ENCODE measurements at regions not wholly inside any gene's neighbourhood (a gene's known extent, or its start where the extent isn't known, plus 50 kb on each side); places are given as distances from the start of the nearest gene placed in this dataset.

DNA sequence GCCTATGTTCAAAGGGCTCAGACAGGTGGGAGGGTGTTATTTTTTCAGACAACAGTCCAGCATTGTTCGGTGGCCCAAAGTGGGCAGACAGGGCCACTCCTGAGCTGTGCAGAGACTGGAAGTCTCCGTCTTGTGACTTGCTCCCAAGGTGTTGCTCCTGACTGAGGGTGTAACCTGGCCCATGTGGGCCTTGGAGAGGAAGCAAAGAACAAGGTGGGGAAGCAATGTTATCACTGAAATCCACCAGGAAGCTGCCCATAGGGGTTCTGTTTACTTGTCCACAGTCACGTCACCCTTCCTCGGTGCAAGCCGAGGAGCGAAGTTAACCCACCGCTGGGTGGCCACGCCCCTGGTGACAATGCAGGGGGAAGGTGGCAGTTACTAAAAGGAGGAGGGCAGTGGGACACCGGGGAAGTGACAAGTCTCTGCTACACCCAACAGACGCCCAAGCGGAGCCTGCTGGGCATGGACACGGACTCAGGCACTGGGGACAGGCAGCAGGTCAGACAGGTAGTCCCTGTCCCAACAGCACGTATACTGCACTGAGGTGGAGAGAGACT lies 311.6 kb upstream of the MKI67 start:
- no peaks in the 10 kb centered on the region for H3K4me1 ChIP-seq (ENCODE audit: control insufficient read depth, insufficient read depth, low read length, poor library complexity, severe bottlenecking)

DNA sequence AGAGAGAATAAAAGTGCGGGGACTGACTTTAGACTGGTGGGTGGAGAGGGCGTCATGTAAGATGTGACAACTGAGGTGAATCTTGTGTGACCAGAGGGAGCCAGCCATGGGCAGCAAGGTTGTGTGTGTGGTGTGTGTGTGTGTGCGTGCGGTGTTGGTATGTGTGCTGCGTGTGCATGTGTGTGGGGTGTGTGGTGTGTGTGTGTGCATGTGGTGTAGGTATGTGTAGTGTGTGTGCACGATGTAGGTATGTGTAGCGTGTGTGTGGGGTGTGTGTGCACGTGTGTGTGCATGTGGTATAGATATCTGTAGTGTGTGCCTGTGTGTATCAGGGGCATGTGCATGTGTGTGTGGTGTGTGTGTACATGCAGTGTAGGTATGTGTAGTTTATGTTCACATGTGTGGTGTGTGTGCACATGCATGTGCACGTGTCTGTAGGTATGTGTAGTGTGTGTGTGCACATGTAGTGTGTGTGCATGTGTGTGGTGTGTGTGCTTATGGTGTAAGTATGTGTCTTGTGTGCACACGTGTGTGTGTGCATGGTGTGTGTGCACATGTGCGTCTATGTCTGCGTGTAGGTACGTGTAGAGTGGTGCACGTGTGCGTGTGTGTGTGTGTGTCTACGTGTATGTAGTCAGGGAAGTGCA lies 312.3 kb upstream of the MKI67 start:
- Histone ChIP-seq H3K27ac (ENCODE audit: insufficient read depth, low read length, poor library complexity, severe bottlenecking) (no peak overlapping the region), H3K4me3 (ENCODE audit: insufficient read depth, low read depth, low read length, poor library complexity, severe bottlenecking) (no peak overlapping the region), H3K36me3 (ENCODE audit: control insufficient read depth, insufficient read depth, low read length) (no peaks in the 10 kb centered on the region), H3K9me3 (ENCODE audit: control insufficient read depth, low read length) (no peaks in the 10 kb centered on the region), H3K27me3 (replicated peaks; ENCODE audit: control insufficient read depth, insufficient read depth, low read length, poor library complexity, severe bottlenecking) (no peaks in the 10 kb centered on the region), H3K4me1 (ENCODE audit: control insufficient read depth, insufficient read depth, low read length, poor library complexity, severe bottlenecking) (no peaks in the 10 kb centered on the region)
- no peak for DNase-seq

More for the DNA sequence above, 311.6 kb upstream of the MKI67 start:
- H3K27me3 ChIP-seq (replicated peaks; ENCODE audit: control insufficient read depth, insufficient read depth, low read length, poor library complexity, severe bottlenecking), result no peaks in the 10 kb centered on the region
- H3K27ac ChIP-seq (ENCODE audit: insufficient read depth, low read length, poor library complexity, severe bottlenecking), result no peak overlapping the region
- no peaks in the 10 kb centered on the region for H3K9me3 ChIP-seq (ENCODE audit: control insufficient read depth, low read length)
- no peak overlapping the region for H3K4me3 ChIP-seq (ENCODE audit: insufficient read depth, low read depth, low read length, poor library complexity, severe bottlenecking)
- no peak for DNase-seq
- H3K36me3 ChIP-seq (ENCODE audit: control insufficient read depth, insufficient read depth, low read length), result no peaks in the 10 kb centered on the region

DNA sequence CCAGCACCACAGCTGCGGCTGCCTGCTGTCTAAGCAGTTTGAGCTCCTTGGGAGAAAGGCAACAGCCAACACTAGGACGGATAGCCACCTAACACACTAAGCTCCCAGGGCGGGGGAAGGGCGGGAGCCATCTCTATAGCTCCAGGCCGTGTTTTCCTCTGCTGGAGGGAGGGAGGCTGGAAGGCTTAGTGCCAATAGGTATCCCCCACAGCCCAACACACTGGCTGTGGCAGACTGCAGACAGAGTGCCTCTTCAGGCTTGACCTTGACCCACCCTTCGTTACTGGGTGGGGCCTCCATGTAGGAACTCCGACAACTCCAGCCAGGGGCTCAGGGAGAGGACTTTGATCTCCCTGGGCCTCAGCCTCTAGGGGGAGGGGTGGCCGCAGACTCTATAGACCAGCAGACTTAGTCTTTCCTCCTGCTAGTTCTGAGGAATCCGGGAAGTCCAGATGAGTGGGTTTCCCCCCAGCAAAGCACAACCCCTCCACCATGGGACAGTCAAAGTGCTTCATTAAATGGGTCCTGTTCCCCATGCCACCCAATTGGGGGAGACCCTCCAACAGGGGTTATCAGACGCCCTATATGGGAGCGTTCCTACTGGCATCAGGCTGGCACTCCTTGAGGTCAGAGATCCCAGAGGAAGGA lies 314.4 kb upstream of the MKI67 start:
- Histone ChIP-seq H3K4me1 (ENCODE audit: control insufficient read depth, insufficient read depth, low read length, poor library complexity, severe bottlenecking) (no peaks in the 10 kb centered on the region), H3K4me3 (ENCODE audit: insufficient read depth, low read depth, low read length, poor library complexity, severe bottlenecking) (no peak overlapping the region), H3K27me3 (replicated peaks; ENCODE audit: control insufficient read depth, insufficient read depth, low read length, poor library complexity, severe bottlenecking) (no peaks in the 10 kb centered on the region), H3K9me3 (ENCODE audit: control insufficient read depth, low read length) (no peaks in the 10 kb centered on the region), H3K36me3 (ENCODE audit: control insufficient read depth, insufficient read depth, low read length) (no peaks in the 10 kb centered on the region), H3K27ac (ENCODE audit: insufficient read depth, low read length, poor library complexity, severe bottlenecking) (no peak overlapping the region)
- no peak for DNase-seq

DNA sequence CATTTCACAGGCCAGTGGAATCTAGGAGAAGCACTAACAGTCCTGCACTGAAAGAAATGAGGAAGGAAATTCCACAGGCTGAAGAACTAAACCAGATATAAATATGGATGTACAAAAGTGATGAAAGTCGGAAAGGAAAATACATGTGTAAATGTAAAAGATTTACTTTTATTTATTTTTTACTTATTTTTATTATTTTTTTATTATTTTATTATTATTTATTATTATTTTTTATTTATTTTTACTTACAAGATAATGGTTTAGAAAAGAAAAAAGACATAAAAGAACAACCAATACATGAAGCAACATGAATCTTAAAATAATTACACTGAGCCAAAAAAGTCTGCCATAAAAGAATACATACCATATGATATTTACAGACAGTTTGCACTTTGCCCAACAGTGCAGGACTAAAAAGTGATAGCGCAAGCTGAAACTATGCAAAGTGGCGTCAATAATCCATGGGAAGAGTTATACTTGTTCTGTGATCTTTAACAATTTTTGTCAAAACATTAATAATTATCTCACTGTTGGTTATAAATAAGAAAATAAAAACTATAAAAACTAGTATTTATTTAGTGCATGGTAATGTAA lies 317.8 kb upstream of the MKI67 start:
- no peak for DNase-seq
- no peaks in the 10 kb centered on the region for H3K27me3 ChIP-seq (replicated peaks; ENCODE audit: control insufficient read depth, insufficient read depth, low read length, poor library complexity, severe bottlenecking)
- no peaks in the 10 kb centered on the region for H3K9me3 ChIP-seq (ENCODE audit: control insufficient read depth, low read length)
- H3K4me1 ChIP-seq (ENCODE audit: control insufficient read depth, insufficient read depth, low read length, poor library complexity, severe bottlenecking), result no peaks in the 10 kb centered on the region
- no peak overlapping the region for H3K4me3 ChIP-seq (ENCODE audit: insufficient read depth, low read depth, low read length, poor library complexity, severe bottlenecking)
- no peak overlapping the region for H3K27ac ChIP-seq (ENCODE audit: insufficient read depth, low read length, poor library complexity, severe bottlenecking)
- no peaks in the 10 kb centered on the region for H3K36me3 ChIP-seq (ENCODE audit: control insufficient read depth, insufficient read depth, low read length)

DNA sequence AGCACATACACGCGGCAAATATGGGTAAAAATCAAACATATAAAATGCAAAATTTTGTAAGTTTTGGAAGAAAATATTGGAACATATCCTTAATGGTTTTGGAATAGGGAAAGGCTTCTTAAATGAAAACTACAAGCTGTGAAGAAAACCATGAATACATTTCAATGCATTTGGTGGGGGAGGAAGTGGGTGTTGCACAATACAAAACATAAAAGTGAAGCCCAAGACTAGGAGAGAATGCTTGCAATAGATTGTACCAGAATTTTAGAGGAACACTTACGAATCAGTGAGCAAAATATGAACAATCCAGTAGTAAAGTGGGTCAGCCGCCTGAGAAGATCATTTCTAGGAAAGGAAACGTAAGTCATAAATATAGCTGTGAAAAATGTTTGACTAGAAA lies 322.6 kb upstream of the MKI67 start:
- DNase-seq, result no peak
- Histone ChIP-seq H3K4me3 (ENCODE audit: insufficient read depth, low read depth, low read length, poor library complexity, severe bottlenecking) (no peak overlapping the region), H3K27ac (ENCODE audit: insufficient read depth, low read length, poor library complexity, severe bottlenecking) (no peak overlapping the region), H3K27me3 (replicated peaks; ENCODE audit: control insufficient read depth, insufficient read depth, low read length, poor library complexity, severe bottlenecking) (no peaks in the 10 kb centered on the region), H3K4me1 (ENCODE audit: control insufficient read depth, insufficient read depth, low read length, poor library complexity, severe bottlenecking) (no peaks in the 10 kb centered on the region), H3K9me3 (ENCODE audit: control insufficient read depth, low read length) (no peaks in the 10 kb centered on the region), H3K36me3 (ENCODE audit: control insufficient read depth, insufficient read depth, low read length) (no peaks in the 10 kb centered on the region)

DNA sequence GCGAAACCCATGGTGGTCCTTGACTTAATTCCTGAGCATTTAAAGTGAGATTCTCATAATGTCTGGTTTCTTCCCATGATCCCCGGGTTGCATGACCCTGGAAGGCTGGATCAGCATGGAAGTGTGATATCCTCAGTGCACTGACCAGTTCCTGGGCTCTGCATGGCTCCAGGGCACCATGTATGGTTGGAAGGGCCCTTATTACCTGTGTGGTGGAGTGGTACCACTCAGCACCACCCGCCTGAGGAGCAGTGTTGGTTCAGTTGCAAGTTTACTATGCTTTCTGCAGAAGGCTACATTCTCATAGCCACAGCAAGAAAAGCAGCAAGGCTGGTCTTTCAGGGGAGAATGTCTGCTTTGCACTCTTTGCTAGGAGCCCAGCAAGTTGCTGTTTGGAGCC lies 325.7 kb upstream of the MKI67 start:
- H3K9me3 ChIP-seq (ENCODE audit: control insufficient read depth, low read length), result no peaks in the 10 kb centered on the region
- H3K4me1 ChIP-seq (ENCODE audit: control insufficient read depth, insufficient read depth, low read length, poor library complexity, severe bottlenecking), result no peaks in the 10 kb centered on the region

DNA sequence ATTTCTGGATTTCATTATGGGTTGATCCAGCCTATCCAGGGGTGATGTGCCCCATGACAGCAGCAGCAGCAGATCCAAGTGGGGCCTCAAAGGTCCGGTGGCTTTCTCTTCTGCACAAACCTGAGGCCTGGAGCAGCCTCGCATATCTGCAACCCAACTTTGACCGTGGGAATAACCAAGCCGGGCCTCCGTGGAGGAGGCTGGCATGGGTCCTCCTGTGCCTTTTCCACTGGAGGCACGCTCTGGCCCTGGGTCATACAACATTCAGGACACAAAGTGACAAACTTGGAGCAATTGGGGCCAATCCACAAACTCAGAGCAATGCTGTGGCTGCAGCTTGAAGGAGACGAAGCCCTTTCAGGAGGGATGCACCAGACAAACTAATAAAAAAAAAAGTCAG lies 330.0 kb upstream of the MKI67 start:
- H3K27me3 ChIP-seq (replicated peaks; ENCODE audit: control insufficient read depth, insufficient read depth, low read length, poor library complexity, severe bottlenecking), result no peaks in the 10 kb centered on the region
- no peak for DNase-seq
- H3K4me3 ChIP-seq (ENCODE audit: insufficient read depth, low read depth, low read length, poor library complexity, severe bottlenecking), result no peak overlapping the region
- H3K27ac ChIP-seq (ENCODE audit: insufficient read depth, low read length, poor library complexity, severe bottlenecking), result no peak overlapping the region
- H3K4me1 ChIP-seq (ENCODE audit: control insufficient read depth, insufficient read depth, low read length, poor library complexity, severe bottlenecking), result no peaks in the 10 kb centered on the region
- H3K36me3 ChIP-seq (ENCODE audit: control insufficient read depth, insufficient read depth, low read length), result no peaks in the 10 kb centered on the region
- H3K9me3 ChIP-seq (ENCODE audit: control insufficient read depth, low read length), result no peaks in the 10 kb centered on the region

More for the DNA sequence above, 325.7 kb upstream of the MKI67 start:
- Histone ChIP-seq H3K4me3 (ENCODE audit: insufficient read depth, low read depth, low read length, poor library complexity, severe bottlenecking) (no peak overlapping the region), H3K36me3 (ENCODE audit: control insufficient read depth, insufficient read depth, low read length) (no peaks in the 10 kb centered on the region), H3K27ac (ENCODE audit: insufficient read depth, low read length, poor library complexity, severe bottlenecking) (no peak overlapping the region), H3K27me3 (replicated peaks; ENCODE audit: control insufficient read depth, insufficient read depth, low read length, poor library complexity, severe bottlenecking) (no peaks in the 10 kb centered on the region)
- no peak for DNase-seq

- DNase-seq, result no peak
Measured at GRCh38 chr10:128457136-128457535, 330.9 kb upstream of the MKI67 start.

DNA sequence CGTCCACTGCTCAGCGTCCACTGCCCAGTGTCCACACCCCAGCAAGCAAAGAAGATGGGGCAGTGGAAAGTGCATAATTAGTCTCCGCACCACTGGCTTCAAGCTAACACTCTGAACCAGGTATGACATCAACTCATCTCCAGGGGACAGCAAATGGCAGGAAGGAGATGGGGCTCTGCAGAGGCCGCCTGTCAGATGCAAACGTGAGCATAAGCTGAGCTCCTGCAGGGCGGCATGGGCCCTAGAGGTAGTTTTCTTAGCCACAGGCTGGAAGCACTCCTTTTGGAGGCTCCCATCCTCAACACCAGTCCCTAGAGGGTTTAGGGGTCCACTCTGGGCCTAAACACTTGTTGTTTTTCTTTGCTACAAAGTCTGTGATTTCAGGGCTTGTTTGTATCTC lies 335.8 kb upstream of the MKI67 start:
- no peak overlapping the region for H3K4me3 ChIP-seq (ENCODE audit: insufficient read depth, low read depth, low read length, poor library complexity, severe bottlenecking)

More at GRCh38 chr10:128457136-128457535, 330.9 kb upstream of the MKI67 start:
- Histone ChIP-seq H3K4me3 (ENCODE audit: insufficient read depth, low read depth, low read length, poor library complexity, severe bottlenecking) (no peak overlapping the region), H3K36me3 (ENCODE audit: control insufficient read depth, insufficient read depth, low read length) (no peaks in the 10 kb centered on the region), H3K27me3 (replicated peaks; ENCODE audit: control insufficient read depth, insufficient read depth, low read length, poor library complexity, severe bottlenecking) (no peaks in the 10 kb centered on the region), H3K9me3 (ENCODE audit: control insufficient read depth, low read length) (no peaks in the 10 kb centered on the region), H3K27ac (ENCODE audit: insufficient read depth, low read length, poor library complexity, severe bottlenecking) (no peak overlapping the region), H3K4me1 (ENCODE audit: control insufficient read depth, insufficient read depth, low read length, poor library complexity, severe bottlenecking) (no peaks in the 10 kb centered on the region)

DNA sequence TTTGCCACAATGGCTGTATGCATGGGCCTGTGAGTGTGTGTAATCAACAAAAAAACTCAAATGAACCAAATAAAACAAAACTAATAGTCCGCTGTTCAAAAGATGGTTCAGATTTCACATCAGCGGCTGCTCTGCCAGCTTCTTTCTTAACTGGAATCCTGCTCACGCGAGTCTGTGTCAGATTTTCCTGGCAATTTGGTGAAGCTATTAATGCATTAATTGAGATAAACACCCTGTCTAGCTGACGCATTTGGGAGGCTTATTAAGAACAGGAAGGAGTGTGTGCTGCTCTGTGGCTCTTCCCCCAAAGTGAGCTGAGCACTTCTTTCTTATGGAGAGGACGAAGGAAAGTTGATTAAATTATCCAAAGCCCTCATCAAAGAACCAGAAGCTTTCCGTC lies 336.6 kb upstream of the MKI67 start:
- no peaks in the 10 kb centered on the region for H3K27me3 ChIP-seq (replicated peaks; ENCODE audit: control insufficient read depth, insufficient read depth, low read length, poor library complexity, severe bottlenecking)
- H3K4me3 ChIP-seq (ENCODE audit: insufficient read depth, low read depth, low read length, poor library complexity, severe bottlenecking), result no peak overlapping the region
- H3K4me1 ChIP-seq (ENCODE audit: control insufficient read depth, insufficient read depth, low read length, poor library complexity, severe bottlenecking), result no peaks in the 10 kb centered on the region
- H3K36me3 ChIP-seq (ENCODE audit: control insufficient read depth, insufficient read depth, low read length), result no peaks in the 10 kb centered on the region
- H3K9me3 ChIP-seq (ENCODE audit: control insufficient read depth, low read length), result no peaks in the 10 kb centered on the region
- no peak overlapping the region for H3K27ac ChIP-seq (ENCODE audit: insufficient read depth, low read length, poor library complexity, severe bottlenecking)
- DNase-seq, result no peak

More for the DNA sequence above, 335.8 kb upstream of the MKI67 start:
- H3K27ac ChIP-seq (ENCODE audit: insufficient read depth, low read length, poor library complexity, severe bottlenecking), result no peak overlapping the region
- H3K27me3 ChIP-seq (replicated peaks; ENCODE audit: control insufficient read depth, insufficient read depth, low read length, poor library complexity, severe bottlenecking), result no peaks in the 10 kb centered on the region
- no peak for DNase-seq
- no peaks in the 10 kb centered on the region for H3K4me1 ChIP-seq (ENCODE audit: control insufficient read depth, insufficient read depth, low read length, poor library complexity, severe bottlenecking)
- H3K9me3 ChIP-seq (ENCODE audit: control insufficient read depth, low read length), result no peaks in the 10 kb centered on the region
- no peaks in the 10 kb centered on the region for H3K36me3 ChIP-seq (ENCODE audit: control insufficient read depth, insufficient read depth, low read length)
